CD4-positive, alpha-beta T cell treated with Interleukin-10 for 1 hour (primary cell): ENCODE measurements at regions not wholly inside any gene's neighbourhood (a gene's known extent, or its start where the extent isn't known, plus 50 kb on each side); places are given as distances from the start of the nearest gene placed in this dataset.
A peak's percentile ranks its signal among the peaks of the same experiment; 100 is the strongest.

Experiments used
- DNase-seq: peaks from one replicate; pipeline ENCODE4 v3.0.0-alpha.2; 2020

DNA sequence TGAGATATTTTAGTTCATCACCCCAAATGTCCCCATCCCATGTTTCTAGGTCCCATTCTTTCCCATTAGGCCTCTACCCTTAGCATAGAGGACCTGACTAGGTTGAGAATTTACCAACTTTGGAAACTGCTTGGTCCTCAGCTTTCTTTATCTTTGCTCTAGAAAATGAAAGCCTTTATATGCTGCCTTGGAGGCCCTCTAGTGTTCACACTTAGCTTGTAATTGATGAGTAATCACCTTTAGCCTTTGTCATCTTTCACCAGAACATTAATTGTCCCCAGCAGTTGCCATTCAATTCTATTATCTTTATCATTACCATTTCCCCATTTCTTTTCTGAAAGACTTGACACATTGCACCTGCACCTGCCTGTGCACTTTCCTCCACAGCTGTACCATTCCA lies 589.2 kb upstream of the NR3C2 start:
- peak; percentile 2 for DNase-seq

DNA sequence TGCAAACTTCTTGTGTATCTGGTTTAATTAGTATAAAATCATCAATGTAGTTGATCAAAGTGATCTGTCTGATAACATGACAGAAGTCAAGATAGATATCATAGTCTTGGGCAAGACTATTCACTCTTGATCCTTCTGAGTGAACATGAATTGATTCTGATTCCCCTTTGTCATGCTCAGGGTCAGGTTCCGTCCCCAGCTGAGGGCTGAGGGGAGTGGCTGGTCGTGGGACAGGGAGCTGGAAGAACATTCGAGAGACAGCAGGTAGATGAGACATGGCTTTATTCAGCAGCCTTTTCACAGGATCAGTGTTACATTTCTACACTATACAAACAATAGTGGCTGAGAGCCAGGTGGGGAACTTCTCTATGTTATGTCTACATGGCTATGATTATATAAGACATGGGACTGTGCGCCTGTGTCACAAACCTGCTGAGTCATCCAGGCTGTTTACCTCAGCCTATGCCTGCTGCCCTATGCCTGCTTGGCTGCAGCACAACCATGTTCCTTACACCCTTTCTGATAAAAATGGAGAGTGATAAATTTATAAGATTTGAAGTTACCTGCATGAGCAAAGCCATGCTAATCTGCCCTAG lies 586.9 kb upstream of the NR3C2 start:
- no peak for DNase-seq

DNA sequence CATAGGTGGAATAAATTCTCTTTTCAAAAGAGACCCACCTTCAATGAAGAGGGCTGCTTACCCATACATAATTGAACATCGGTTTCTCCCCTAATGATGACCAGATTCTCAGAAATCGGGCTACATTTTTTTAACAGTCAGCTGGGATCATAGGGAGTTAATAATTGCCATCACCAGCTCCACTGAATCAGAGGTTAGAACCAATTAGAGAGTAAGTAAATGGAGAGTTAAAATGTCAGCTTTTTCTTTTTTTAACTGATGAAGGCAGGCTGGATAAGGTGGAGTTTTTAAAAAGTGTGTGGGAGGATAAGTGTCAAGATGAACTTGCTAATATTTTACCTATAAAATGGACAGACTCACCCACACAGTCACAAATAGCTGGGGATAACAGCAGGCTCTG lies 584.5 kb upstream of the NR3C2 start:
- DNase-seq: no peak

DNA sequence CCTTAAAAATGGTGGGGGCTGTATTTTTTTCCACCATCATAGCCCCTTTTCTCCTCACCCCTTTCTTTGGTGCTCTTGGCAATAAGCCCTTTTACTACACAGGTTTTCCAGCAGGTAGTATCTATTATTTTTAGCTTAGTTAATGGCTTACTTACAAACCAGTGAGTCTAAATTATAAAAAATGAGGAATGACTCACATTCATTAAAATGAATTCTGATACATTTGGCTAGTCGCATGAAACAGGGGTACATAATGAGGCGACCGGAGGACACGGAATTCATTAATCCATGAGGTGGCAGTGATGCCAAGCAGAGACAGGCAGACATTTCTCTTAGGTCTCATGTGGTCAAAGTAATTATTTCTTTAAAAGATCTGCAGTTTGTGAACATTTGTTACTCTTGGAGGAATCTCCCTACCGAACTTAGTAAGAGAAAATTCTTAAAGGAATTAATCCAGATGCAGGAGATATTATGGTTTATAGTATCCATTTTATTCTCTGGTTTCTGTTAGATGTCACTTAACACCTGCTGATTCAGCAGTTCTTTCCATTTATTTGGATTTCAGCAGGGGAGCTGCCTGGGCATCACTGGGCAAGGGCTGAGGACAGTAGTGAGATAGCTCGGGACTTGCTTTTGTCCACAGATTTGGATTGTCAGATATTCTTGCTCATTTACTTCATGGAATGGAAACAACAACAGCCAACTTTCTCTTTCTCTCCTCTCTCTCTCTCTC lies 575.0 kb upstream of the NR3C2 start:
- no peak for DNase-seq

DNA sequence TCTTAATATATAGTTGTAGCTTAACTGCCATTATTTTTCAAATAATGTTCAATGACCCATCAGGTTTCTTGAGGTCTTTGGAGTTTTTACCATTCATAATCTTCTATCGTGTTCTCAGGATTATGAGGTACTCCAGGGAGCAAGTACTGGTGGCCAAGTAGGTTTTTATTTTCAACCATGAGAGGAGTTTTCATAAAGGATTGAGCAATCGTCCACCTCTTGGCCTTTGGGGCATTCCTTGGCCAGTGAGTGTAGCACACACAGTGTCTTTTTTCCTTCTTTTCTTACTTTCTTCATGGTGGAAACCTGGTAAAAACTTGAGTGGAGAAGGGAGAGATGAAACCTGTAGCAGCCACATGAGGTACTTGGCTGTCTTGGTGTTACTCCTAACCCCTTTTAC lies 567.0 kb upstream of the NR3C2 start:
- no peak for DNase-seq

DNA sequence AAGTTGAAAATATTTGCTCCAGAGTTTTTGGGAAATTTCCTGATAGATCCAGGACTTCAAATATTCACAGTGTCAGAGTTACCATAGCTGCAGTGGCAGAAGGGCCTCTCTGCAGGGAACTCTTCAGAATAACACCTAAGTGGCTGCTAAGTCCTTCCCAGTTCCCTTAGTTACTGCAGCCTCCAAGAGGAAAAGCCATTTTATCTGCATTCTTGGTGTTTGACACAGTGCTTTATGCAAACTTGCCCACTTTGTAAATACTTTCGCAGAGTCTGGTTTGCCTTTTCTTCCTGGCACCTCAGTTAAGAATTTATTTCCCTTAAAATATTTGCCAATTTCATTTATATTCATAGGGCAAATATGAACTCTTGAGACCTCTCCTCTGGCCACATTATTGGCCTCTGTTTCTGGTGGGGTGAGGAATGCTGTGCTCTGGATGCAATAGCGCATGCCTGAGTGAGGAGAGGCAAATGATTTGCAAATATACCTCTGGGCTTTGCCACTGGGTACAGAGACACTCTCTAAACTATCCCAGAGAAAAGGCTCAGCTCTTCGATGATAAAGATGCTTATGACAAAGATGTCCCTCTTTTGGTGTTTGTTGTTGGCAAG lies 566.3 kb upstream of the NR3C2 start:
- DNase-seq: no peak

DNA sequence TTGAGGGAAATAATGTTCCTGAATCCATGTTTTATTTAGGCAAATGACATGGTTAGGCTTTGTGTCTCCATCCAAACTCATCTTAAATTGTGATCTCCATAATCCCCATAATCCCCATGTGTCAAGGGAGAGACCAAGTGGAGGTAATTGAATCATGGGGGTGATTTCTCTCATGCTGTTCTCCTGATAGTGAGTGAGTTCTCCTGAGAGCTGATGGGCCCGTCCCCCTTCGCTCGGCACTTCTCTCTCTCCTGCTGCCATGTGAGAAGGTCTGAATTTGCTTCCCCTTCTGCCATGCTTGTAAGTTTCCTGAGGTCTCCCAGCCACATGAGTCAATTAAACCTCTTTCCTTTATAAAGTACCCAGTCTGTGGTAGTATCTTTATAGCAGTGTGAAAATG lies 563.0 kb upstream of the NR3C2 start:
- no peak for DNase-seq

DNA sequence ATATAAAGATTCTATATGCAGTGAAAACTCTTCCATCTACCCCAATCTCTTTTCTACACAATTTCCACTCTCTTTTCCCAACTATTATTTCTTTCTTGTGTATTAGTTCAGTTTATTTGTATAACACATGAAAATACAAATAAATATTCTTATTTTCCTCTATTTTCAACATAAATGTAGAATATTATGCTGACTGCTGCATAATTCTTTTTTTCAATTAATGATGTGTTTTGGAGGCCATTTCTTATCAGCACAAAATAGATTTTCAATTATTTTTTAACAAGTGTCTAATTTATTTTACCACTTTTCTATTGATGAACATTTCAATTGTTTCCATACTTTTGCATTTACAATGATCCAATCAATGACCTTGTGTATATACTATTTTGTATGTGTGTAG lies 557.7 kb upstream of the NR3C2 start:
- no peak for DNase-seq

DNA sequence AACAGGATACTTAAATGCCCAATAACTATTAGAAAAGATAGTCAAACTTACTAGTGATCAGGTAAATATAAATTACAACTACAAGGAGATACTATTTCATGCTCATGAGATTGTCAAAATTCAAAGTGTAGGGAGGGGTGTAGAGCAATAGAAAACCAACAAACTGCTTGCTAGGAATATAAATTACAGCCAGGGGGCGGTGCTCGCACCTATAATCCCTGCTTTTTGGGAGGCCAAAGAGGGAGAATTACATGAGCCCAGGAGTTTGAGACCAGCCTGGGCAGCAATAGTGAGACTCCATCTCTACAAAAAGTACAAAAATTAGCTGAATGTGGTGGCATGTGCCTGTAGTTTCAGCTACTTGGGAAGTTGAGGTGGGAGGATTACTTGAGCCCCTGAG lies 556.5 kb upstream of the NR3C2 start:
- DNase-seq: no peak

DNA sequence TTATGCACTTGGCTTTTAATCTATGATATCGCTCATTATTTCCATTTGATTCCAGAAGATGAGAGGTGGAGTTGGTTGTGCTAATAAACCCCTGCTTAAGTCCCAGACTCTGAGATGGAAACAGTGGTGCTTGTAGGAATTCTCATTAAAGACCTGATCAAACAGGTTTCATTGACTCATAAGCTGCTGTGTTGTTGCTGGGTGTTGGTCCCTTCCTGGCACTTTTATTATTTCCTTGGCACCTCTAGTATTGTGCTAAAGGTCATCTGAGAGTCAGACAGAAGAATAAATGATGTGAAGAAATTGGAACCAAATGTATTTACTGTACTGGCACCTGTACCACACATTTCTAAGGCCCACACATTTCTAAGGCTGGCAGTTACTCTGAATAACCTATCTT lies 544.7 kb upstream of the NR3C2 start:
- no peak for DNase-seq

DNA sequence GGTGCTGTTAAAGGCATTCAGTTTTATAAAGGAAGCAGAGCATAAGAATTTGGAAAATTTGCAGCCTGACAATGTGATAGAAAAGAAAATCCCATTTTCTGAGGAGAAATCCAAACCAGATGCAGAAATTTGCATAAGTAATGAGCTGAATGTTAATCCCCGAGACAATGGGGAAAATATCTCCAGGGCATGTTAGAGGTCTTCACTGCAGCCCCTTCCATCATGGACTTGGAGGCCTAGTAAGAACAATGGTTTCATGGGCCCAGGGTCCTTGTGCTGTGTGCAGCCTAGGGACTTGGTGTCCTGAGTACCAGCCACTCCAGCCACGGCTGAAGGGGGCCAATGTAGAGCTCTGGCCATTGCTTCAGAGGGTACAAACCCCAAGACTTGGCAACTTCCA lies 542.7 kb upstream of the NR3C2 start:
- DNase-seq: no peak

DNA sequence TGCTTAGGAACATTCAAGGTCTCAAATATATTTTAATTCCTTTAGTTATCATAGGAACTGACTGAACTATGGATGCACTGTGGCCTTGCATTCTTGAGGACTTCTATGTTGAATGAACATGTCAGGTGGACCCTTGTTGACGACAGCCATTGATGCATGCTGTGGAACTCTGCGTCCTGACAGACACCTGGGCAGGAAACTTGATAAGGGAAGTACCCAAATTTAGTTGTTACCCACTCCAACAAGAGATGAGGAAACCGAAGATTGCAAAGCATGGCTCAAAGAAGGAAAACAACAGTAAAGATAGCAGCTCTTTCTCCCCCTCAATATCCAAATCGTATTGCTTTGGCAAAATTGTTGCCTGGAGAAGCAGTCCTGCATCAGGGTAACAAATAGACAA lies 540.0 kb upstream of the NR3C2 start:
- no peak for DNase-seq

DNA sequence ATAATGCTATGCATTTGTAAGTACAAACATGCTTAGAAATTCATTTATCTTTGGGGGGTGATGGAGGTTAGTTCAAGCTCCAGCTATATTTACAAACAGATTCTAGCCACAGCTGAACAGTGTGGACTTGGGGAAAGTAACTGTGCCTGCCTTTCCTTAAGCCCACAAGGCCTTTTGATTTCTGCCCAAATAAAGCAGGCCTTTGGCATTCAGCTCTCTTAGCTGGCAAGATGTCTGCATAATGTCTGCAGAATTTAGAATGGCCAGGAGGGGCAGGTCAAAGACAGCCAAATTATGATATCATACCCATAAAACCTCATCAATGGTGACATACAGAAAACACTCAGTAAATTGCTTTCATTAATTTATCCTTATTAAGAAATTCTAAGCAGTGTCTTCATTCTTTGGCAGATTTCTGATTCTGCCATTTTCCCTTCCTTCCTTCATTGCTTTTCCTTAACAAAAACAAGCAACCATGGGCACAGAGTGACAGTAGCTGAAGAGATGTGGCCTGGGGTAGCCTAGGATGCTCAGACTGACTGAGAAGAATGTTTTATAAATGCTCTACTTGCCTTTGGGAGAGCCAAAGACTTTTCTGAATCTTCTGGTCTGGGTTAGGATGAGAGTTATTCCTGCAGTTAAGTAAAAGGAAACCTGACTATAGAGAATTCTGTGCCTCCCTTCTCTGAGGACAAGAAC lies 538.7 kb upstream of the NR3C2 start:
- no peak for DNase-seq

DNA sequence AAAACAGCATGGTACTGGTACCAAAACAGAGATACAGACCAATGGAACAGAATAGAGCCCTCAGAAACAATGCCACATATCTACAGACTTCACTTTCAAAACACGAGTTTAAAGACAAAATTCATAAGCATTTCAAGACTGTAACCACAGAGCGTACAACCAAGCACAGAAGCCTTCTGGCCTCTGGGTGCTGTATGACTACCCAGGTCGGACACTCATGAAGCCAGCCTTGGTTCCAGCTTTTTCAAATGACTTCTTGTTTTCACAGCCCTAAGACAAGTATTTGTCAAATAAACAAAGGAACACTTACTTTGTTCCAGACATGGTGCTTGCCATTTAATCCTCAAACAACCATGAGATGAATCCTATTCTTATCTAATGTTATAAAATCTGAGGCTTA lies 536.1 kb upstream of the NR3C2 start:
- DNase-seq: no peak

DNA sequence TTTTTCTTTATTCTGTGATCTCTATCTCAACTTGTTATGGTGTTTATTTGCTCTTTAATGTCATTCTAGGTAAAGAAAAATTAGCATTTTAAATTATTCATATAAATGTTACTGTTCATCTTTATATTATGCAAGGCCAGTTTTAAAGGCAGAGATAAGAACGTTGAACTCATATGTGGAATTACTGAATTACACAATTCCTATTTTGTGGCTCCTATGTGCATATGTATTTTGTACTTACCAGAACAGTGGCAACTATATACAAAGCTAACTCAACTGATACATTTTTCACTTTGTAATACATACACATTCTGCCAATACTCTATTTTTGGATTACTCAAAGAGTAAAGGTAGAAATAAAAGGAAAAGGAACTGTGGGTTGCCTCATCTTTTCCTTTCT lies 533.2 kb upstream of the NR3C2 start:
- no peak for DNase-seq

DNA sequence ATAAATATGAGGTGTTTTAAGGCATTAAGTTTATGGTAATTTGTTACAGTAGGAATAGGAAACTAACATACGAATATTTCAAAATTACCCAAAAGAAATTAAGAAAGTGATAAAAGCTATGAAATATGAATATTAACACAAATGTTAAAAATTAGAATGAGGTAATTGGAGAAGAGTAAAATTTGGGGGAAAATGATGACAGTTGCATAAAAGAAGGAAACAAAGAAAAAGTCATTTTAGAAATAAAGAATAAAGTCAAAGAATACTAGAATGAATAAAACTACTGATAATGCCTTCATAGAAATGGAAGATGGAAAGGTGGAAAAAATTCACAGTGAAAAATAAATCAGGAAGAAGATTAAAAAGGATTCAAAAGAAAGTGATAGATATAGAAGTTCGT lies 522.9 kb upstream of the NR3C2 start:
- DNase-seq: no peak

DNA sequence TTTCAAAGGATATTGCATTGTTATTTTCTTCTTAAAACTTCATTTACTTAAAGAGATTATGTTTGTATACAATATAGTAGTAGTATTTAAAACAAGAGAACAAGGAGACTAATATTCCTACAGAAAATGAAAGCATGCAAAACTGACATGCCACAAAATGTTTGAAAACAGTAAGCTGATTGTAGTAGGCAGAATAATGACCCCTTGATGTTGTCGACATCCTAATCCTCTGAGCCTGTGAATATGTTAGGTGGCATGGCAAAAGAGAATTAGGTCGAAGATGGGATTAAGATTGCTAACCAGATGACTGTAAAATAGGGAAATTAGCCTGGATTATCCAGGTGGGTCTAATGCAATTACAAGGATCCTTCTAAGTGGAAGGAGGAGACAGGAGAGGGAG lies 522.2 kb upstream of the NR3C2 start:
- DNase-seq: no peak

DNA sequence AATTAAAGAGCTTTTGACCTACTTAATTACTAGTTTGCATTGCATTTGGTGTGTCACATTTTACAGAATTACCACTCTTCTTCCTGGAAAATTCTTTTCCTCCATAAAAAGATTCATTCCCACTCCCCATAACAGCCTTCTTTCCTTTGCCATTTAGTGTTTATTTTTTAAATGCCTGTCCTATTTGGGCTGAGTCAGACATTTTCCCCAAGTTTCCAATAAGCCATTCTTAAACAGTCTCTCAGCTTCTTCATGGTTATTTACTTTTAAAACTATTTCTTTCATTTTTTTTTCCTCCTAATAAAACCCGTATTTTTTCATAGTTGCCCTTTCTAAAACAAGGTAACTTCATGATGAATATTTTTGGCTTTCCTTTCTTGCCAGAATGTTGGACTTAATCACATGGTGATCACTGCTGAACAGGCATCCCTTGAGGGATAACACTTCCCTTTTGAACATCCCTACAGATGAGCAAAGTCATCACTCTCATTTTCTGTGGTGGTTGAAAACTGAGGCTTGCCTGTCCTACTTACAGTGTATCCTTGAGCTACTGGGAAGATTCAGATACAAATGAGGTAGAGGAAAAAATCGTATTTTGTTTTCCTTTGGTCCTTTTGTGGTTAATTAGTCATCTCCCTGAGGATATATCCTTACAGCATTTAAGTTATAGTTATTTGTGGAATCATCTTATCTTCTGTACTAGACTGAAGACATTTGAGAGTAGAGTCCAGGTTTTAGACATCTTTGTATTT lies 520.5 kb upstream of the NR3C2 start:
- DNase-seq: no peak

DNA sequence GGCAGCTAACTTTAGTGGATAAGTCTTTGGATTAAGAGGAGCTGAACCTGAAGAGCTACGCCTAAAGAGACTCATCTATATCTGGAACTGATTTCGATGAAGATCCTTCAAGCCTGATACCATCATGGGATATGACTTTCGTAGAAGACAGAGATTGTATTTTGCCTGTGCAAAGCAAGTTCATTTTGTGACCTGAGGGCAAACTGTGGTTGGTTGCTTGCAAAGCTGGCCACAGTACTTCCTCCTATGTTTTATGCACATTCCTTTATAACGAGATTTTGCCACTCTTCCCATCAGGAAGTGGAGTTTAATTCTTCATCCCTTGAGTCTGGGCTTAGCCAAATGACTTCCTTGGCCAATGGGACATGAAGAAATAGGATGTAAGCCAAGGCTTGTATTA lies 519.3 kb upstream of the NR3C2 start:
- DNase-seq: no peak

DNA sequence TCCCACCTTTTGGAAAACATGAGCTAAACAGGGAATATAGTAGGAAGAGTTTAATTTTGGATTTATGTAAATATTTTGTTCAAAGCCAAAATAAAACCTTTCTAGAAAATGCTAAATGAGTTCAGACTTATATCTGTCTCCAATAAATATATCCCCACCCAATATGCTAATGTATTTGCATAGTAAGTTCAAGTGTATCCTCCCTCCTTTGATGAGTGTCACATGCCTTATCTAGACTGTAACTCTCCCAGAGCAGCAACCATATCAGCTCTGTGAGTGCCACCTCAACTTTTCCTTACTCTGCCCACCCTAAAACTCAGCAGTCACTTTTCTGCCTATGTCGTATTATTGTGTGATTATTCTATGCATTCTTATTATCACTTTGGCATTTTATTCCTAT lies 516.1 kb upstream of the NR3C2 start:
- no peak for DNase-seq

DNA sequence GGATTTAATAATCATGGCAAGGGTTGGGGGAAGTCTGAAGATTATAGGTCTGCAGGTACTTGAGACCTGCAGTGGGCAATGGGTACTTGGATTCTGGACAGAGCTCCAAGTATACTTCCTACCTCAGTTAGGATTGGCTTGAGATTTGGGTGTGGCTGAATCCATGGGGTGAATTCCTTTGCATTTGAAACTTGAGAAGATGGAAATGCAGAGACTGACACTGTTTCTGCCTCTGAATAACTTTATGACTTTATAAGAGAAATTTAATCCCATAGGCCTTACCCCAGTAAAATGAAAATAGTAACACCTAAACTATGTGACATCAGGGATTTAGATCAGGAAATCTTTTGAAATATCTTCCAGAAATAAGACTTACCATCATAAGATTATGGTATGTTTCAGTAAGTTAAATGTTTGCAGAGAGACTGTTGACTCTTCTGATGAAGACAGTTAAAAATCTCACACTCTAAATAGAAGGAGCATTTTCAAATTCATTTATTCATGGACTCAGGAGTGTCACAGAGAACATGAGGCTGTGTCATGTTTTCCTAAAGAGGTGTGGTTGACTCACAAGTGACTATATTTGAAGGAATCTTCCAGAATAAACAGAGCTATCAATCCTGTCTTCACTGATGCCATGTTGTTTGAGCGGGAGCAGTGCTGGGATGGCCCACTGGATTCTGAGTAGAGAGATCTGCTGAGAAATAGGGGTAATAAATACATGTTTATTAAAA lies 513.5 kb upstream of the NR3C2 start:
- no peak for DNase-seq

DNA sequence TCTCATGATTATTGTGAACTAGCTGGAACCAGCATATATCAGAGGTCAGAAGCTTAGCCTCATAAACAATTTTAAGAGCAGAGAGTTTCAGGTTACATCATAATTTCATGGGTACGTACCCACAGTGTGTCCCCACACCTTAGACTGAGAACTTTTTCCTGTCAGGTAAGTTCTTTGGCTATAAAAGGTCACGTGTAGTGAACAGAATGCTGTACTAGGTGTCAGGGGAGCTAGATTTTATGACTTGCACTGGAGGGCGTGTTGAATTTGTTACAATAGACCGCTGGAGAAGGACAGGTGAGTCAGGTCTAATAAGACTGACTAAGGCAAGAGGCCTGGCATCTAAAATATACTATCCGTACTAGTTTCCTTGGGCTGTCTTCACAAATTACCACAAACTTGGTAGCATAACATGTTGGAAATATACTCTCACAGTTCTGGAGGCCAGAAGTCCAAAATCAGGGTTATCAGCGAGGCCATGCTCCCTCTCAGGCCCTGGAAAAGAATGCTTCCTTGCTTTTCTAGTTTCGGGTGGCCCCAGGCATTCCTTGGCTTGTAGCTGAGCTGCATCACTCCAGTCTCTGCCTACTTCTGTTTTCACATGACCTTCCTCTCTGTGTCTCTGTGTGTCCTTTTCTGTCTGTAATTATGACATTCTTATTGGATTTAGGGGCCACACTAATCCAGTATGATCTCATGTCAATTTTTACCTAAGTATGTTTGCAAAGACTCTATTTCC lies 512.0 kb upstream of the NR3C2 start:
- no peak for DNase-seq
